Glomerular endothelial cell (primary cell): ENCODE measurements at regions not wholly inside any gene's neighbourhood (a gene's known extent, or its start where the extent isn't known, plus 50 kb on each side); places are given as distances from the start of the nearest gene placed in this dataset.

ENCODE experiments used
- DNase-seq: peaks from one replicate; pipeline ENCODE4 v3.0.0-alpha.2; 2011; ENCODE audit warnings: low read depth, low spot score; ENCODE audit errors: extremely low read depth

- no peak for DNase-seq
Observed at GRCh38 chr6:166017032-166017635, 150.5 kb downstream of the TBXT start.

GRCh38 chr6:166014966-166015365 is 152.7 kb downstream of the TBXT start:
- no peak for DNase-seq

GRCh38 chr6:166010136-166010960 is 157.3 kb downstream of the TBXT start:
- no peak for DNase-seq

DNA sequence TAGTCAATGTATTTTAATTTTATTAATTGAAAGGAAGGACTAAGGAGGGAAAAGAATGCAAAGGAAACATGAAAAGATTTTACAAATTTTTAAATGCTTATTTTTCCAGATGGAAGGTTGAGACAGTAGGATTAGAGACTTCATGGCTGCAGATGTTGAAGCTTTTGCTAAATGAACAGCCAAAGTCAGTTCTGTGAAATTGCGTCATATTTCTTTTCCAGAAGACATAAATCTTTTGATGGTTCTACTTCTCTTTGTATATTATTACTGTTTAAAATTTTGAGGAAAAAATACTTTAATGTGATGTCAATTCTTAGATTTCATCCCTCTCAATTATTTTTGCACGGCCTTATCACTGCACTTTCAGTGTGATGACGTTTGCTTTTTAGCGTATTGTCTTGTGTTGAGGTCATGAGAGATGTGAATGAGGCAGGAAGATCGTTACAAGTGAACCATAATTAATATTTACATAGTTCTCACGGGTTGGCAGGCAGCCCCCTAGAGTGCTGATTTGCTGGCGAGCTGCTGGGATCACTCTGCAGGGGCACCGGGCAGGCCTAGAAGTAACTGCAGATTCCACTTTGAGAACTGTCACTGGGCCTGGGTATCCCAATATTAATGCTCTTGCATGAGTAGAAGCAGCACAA is 158.1 kb downstream of the TBXT start:
- DNase-seq: no peak

DNA sequence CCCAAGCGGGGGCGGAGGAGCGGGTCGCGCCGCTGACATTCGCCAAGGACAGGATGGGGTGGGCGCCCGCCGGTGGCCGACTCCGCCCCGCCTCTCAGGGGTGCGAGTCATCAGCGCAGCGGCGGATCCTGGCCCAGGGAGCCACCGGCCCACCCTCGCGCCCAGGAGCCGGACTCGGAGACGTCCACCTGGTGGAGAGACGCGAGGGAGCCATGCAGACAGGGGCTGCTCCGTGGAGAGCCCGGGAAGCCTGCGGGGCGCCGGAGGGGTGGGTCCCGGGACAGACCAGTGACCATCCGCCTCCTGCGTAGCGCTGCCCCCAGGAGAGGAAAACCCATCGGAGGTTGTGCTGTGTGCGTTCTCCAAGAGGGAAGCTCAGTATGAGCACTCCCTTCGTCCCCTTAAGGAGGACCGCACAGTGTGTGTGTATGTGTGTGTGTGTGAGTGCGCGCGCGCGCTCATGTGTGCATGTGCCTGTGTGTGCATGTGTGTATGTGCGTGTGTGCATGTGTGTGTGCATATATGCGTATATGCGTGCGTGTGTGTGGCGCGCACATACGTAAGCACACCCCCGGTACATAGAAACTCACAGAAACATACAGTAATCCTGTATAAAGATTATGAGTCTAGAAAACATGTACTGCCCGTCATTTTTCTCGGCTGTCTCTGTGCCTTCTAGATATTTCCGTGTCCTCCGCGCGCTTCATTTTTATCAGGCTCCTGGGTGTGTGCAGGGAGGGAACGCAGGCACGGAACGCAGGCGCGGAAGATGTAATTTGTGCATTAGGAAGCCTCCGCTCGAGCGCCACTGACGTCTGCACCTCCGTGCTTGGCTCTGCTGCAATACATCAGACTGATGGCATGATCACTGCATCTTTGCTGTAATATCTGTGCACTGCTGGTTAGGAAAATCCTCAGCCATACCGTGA is 158.9 kb downstream of the TBXT start:
- no peak for DNase-seq

DNA sequence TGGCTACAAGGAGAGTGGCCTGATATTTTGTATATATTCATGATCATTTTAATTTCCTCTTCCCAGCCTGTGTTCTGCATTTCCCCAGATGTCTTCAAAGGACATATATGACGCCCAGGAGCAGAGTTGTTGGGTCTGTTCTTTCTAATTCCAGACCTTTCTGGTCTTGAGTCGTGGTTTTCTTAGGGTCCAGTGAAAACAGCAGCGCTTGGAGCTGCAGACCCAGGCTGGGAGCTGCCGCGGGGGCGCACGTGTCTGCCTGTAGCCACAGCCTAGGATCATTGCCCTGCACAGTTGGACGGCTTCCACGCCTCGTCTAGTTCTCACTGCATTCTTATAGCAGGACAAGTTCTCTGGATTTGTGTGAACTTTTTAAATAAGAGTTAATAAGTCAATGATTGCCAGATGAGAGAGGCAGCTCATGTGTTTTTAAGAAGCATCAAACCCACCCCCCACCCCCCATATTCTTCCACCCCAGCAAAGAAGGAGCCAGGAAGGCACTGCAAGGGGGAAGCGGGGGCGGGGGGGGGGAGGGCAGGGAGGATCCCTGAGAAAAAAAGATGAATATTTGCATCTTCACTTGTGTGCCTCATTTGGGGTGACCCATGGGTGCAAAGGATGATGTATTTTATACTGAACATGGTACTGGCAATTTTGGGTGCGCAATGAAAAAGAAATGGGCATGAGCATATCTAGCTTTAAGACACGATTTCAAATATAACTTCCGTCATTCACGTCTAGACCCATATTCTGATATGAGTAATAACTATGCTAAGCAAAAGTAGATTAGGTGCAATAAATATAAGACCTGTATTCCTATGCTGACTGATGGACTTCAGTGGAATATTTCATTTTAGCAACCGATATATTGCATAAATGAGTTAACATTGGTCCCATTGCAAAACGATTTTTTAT is 160.0 kb downstream of the TBXT start:
- no peak for DNase-seq

GRCh38 chr6:166006900-166007301 is 160.8 kb downstream of the TBXT start:
- no peak for DNase-seq

GRCh38 chr6:166005944-166006899 is 161.4 kb downstream of the TBXT start:
- DNase-seq: no peak

DNA sequence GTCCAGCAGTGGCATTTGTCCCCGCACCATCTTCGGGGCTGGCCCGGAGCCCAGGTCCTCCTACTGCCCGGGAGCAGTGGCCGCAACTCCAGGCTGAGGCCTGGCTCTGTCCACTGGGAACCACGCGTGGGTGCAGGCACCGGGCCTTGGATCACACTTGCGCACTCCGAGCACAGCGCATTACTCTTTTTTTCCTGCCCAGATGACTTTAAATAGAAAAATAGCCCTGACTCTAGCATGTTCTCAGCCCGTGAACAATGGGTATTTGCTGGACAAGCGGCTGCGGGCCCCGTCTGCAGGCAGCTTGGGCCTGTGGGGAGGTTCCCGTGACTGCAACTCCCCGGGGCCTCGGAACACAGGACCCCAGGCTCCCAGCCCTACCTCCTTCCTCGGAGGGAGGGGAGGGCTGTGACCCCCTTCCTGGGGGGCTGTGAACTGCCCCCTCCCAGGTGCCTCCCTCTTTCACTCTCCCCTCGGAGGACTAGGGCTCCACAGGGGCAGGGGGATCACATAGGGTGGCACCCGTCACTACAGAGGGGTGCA is 162.2 kb downstream of the TBXT start:
- no peak for DNase-seq

- no peak for DNase-seq
Observed at GRCh38 chr6:166004876-166005275, 162.8 kb downstream of the TBXT start.

- DNase-seq: no peak
Observed at GRCh38 chr6:166004471-166004870, 163.2 kb downstream of the TBXT start.

- DNase-seq: no peak
Observed at GRCh38 chr6:166003569-166003968, 164.1 kb downstream of the TBXT start.

- no peak for DNase-seq
Observed at GRCh38 chr6:166001359-166001758, 166.3 kb downstream of the TBXT start.

- no peak for DNase-seq
Observed at GRCh38 chr6:165999279-165999678, 168.4 kb downstream of the TBXT start.

- no peak for DNase-seq
Observed at GRCh38 chr6:165998072-165998471, 169.6 kb downstream of the TBXT start.

DNA sequence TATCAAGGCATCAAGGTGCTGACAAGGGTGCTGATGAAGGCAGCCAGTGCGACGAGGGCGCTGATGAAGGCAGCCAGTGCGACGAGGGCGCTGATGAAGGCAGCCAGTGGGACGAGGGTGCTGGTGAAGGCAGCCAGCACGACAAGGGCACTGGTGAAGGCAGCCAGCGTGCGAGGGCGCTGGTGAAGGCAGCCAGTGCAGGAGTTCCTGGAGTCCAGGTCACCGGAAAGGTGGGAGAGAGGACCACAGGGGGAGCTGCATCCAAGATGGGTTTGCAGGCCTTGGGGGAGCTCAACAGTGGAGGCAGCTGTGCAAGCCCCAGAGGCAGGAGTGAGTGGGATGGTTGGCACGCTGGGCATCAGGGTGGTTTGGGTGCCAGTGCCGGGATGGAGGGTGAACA is 176.3 kb downstream of the TBXT start:
- DNase-seq: no peak

GRCh38 chr6:165990216-165990615 is 177.4 kb downstream of the TBXT start:
- DNase-seq: no peak

DNA sequence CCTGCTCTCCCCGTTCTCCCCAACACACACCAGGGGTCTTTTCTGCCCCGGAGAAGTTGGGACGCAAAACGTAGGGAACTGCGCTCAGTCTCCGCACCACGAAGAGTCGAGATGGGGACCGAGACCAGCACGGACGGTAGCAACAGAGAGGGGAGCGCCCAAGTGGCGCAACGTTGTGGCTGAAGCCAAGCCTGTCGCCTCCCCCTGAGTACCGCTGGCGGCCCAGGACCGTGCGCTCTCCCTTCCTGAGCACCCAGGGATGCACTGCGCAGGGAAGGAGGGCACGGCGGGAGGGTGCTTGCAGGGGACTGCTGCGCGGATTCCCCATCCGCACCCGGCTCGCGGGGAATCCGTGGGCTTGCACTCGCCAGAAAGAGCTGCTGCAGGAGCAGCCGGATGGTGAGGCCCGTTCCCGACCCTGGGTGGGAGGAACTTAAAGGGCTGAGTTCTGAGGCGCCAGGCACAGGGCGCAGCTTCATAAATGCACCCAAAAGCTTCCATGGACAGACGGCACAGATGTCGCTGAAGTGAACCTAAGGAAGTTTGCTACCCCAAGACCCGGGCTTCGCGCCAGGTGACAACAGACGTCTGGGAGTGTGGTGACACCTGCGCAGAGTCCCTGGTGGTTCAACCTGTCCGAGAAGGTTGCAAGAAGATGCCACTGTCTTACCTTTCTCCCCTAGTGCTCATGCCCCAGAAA is 178.7 kb downstream of the TBXT start:
- DNase-seq: no peak
